AG04449 (cell line): ENCODE measurements at regions not wholly inside any gene's neighbourhood (a gene's known extent, or its start where the extent isn't known, plus 50 kb on each side); places are given as distances from the start of the nearest gene placed in this dataset.

ENCODE experiments used
- CTCF ChIA-PET: fragments of 350-600 bp; formaldehyde crosslinking; extraction: SDS; loops from one replicate; lab custom pipeline; 2021; ENCODE audit warnings: antibody characterized with exemption; lab: Yijun Ruan, JAX
- POLR2A ChIA-PET: fragments of 400-600, 350-600 bp; formaldehyde crosslinking; extraction: SDS; loops from one replicate; lab custom pipeline; 2020; ENCODE audit warnings: antibody characterized with exemption, inconsistent platforms; lab: Yijun Ruan, JAX
- DNase-seq: peaks from one replicate; pipeline ENCODE4 v3.0.0-alpha.2; 2010; ENCODE audit warnings: low read depth, low spot score
- H3K4me3 ChIP-seq: 2 replicates; pipeline ENCODE4 v1.5.1; 2011; ENCODE audit warnings: low read depth, mild to moderate bottlenecking, control low read depth, low read length
- CTCF ChIP-seq: IDR thresholded peaks from one replicate; pipeline ENCODE4 v1.5.1; 2011; ENCODE audit warnings: mild to moderate bottlenecking, moderate library complexity, low read length, control low read depth, inconsistent platforms; ENCODE audit not compliant: insufficient read depth; ENCODE audit errors: missing control alignments

GRCh38 chr12:4106621-4107020 lies 166.9 kb upstream of the CCND2 start:
- no peak for TF ChIP-seq CTCF

GRCh38 chr12:4104722-4105244 lies 168.8 kb upstream of the CCND2 start:
- no peak for DNase-seq
- H3K4me3 ChIP-seq = no peak overlapping the region
- CTCF ChIA-PET = interaction anchor here (5.6 kb wide), 1 partner anchor 172 kb away, joined by 102 read pairs; no protein-coding TSS in a partner anchor
- no peak for TF ChIP-seq CTCF
- POLR2A ChIA-PET = no interaction called here

More at GRCh38 chr12:4106621-4107020, 166.9 kb upstream of the CCND2 start:
- ChIA-PET CTCF (interaction anchor here (0.8 to 5.6 kb wide), 4 partner anchors 10 to 171 kb away, joined by 4 to 102 read pairs (median 10); no protein-coding TSS in a partner anchor), POLR2A (no interaction called here)
- DNase-seq = no peak
- H3K4me3 ChIP-seq = no peak overlapping the region

- no peak for DNase-seq
- H3K4me3 ChIP-seq = no peak overlapping the region
- no peak for TF ChIP-seq CTCF
- ChIA-PET CTCF (interaction anchor here (1.0 kb wide), 1 partner anchor 177 kb away, joined by 4 read pairs; no protein-coding TSS in a partner anchor), POLR2A (no interaction called here)
Measured at GRCh38 chr12:4099276-4099675, 174.3 kb upstream of the CCND2 start.

- ChIA-PET POLR2A (no interaction called here), CTCF (interaction anchor here (0.9 to 1.8 kb wide), 3 partner anchors 16 to 186 kb away, joined by 4 to 7 read pairs (median 5); no protein-coding TSS in a partner anchor)
- no peak for TF ChIP-seq CTCF
Measured at GRCh38 chr12:4091016-4091743, 182.4 kb upstream of the CCND2 start.

GRCh38 chr12:4089956-4090355 lies 183.6 kb upstream of the CCND2 start:
- ChIA-PET CTCF (interaction anchor here (1.1 to 2.1 kb wide), 2 partner anchors 18 to 187 kb away, joined by 3 to 8 read pairs; no protein-coding TSS in a partner anchor), POLR2A (interaction anchor here (0.8 kb wide), 1 partner anchor 181 kb away, joined by 3 read pairs; no protein-coding TSS in a partner anchor)
- no peak for DNase-seq
- H3K4me3 ChIP-seq = no peak overlapping the region
- TF ChIP-seq CTCF = no peak

More at GRCh38 chr12:4091016-4091743, 182.4 kb upstream of the CCND2 start:
- H3K4me3 ChIP-seq = no peak overlapping the region
- no peak for DNase-seq

- no peak for TF ChIP-seq CTCF
- CTCF ChIA-PET = interaction anchor here (1.1 to 2.1 kb wide), 2 partner anchors 19 to 188 kb away, joined by 3 to 8 read pairs; no protein-coding TSS in a partner anchor
- POLR2A ChIA-PET = interaction anchor here (0.8 kb wide), 1 partner anchor 182 kb away, joined by 3 read pairs; no protein-coding TSS in a partner anchor
Measured at GRCh38 chr12:4089121-4089606, 184.4 kb upstream of the CCND2 start.

More at GRCh38 chr12:4089121-4089606, 184.4 kb upstream of the CCND2 start:
- DNase-seq = no peak
- H3K4me3 ChIP-seq = no peak overlapping the region
